ENCODE measurements at regions not wholly inside any gene's neighbourhood (a gene's known extent, or its start where the extent isn't known, plus 50 kb on each side); places are given as distances from the start of the nearest gene placed in this dataset.

DNA sequence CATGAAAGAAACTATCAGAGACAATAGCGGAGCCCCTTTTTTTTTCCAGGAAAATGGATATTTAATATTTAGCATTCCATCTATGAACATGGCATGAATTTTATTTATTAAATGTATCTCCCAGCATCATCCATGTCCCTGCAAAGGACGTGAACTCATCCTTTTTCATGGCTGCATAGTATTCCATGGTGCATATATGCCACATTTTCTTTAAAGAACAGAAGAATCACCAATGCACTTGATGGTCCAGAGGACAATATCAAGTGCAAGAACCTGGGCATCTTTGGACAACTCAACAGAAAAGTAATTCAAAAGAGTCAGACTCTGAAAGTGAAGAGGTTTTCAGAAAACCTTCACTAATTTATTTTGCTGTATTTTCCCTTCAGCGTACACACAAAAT is 133.0 kb upstream of the SLC7A14 start:
- intact Hi-C loops (cut with micrococcal nuclease; ENCODE audit: unreplicated experiment): no loop called here
- TF ChIP-seq, protein P1, sequence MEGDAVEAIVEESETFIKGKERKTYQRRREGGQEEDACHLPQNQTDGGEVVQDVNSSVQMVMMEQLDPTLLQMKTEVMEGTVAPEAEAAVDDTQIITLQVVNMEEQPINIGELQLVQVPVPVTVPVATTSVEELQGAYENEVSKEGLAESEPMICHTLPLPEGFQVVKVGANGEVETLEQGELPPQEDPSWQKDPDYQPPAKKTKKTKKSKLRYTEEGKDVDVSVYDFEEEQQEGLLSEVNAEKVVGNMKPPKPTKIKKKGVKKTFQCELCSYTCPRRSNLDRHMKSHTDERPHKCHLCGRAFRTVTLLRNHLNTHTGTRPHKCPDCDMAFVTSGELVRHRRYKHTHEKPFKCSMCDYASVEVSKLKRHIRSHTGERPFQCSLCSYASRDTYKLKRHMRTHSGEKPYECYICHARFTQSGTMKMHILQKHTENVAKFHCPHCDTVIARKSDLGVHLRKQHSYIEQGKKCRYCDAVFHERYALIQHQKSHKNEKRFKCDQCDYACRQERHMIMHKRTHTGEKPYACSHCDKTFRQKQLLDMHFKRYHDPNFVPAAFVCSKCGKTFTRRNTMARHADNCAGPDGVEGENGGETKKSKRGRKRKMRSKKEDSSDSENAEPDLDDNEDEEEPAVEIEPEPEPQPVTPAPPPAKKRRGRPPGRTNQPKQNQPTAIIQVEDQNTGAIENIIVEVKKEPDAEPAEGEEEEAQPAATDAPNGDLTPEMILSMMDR (IDR thresholded peaks at IDR 0.05; ENCODE audit: unreplicated experiment): no peak
- BruUV-seq (replicated peaks): no TSS peak
- Mint-ChIP-seq H3K36me3 (ENCODE audit: insufficient read depth, unreplicated experiment) (no peaks in the 10 kb centered on the region), H3K4me1 (ENCODE audit: low read depth, unreplicated experiment) (peaks cover 8% of the 10 kb centered on the region), H3K4me3 (ENCODE audit: low read depth, unreplicated experiment) (no peak overlapping the region), H3K9me3 (ENCODE audit: low read depth, unreplicated experiment) (peaks cover 7% of the 10 kb centered on the region), H3K27ac (ENCODE audit: unreplicated experiment) (no peak overlapping the region), H3K27me3 (ENCODE audit: unreplicated experiment) (peaks cover 17% of the 10 kb centered on the region)
- CTCF ChIA-PET: interaction anchor here (0.6 kb wide), 1 partner anchor 560 kb away, joined by 4 read pairs; no protein-coding TSS in a partner anchor
- no peak for DNase-seq

DNA sequence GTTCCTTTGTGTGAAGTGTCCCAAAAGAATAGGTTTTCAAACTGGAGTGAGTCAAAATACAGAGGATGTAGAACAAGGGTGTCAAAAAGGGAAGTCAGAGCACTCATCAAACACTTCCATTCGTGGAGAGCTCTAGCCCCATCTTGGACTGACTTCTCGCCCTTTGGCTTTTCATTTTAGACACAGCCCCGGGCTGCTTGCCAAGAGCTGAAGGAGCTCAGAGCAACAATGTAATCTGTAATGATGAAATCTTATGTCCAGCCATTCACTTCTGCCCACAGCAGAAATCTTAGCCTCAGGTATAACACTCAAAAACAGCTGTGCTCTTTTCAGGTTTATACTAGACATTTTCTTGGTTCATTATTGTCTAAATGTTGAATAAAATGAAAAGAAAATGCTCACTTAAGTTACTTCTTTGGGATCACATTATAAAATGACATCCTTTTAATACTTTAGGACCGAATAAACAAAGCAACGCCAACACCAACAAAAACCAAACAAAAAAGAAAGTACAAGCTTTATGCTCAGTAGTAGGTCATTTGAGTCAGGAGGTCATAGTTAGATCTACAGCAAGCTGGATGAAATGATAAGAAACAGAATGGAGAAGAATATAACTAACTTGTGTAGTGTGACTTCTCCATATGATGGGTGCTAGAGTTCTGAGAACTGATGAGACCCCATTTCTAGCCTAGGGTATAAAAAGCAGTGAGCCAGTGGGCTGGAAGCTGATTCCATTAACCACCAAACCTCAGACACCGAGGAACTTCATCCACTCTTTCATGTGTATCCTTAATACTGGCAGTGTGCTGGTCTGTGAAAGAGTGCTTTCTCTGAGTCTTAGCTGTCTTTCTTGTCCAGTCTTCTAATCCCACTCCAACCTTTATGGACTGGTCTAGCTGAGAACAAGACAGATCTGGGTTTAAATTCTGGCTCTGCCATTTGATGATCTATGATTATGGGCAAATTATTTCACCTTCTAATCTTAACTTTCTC is 131.8 kb upstream of the SLC7A14 start:
- H3K27ac Mint-ChIP-seq (ENCODE audit: unreplicated experiment): no peak overlapping the region
- H3K4me3 Mint-ChIP-seq (ENCODE audit: low read depth, unreplicated experiment): no peak overlapping the region
- peak; percentile 31 for DNase-seq
- BruUV-seq (replicated peaks): no TSS peak
- H3K9me3 Mint-ChIP-seq (ENCODE audit: low read depth, unreplicated experiment): peaks cover 7% of the 10 kb centered on the region
- H3K27me3 Mint-ChIP-seq (ENCODE audit: unreplicated experiment): peaks cover 17% of the 10 kb centered on the region
- TF ChIP-seq, protein P1 (IDR thresholded peaks at IDR 0.05; ENCODE audit: unreplicated experiment): no peak
- CTCF ChIA-PET: interaction anchor here (0.7 kb wide), 1 partner anchor 33 kb away, joined by 3 read pairs; no protein-coding TSS in a partner anchor
- intact Hi-C loops (cut with micrococcal nuclease; ENCODE audit: unreplicated experiment): no loop called here
- H3K36me3 Mint-ChIP-seq (ENCODE audit: insufficient read depth, unreplicated experiment): no peaks in the 10 kb centered on the region
- H3K4me1 Mint-ChIP-seq (ENCODE audit: low read depth, unreplicated experiment): peaks cover 8% of the 10 kb centered on the region

DNA sequence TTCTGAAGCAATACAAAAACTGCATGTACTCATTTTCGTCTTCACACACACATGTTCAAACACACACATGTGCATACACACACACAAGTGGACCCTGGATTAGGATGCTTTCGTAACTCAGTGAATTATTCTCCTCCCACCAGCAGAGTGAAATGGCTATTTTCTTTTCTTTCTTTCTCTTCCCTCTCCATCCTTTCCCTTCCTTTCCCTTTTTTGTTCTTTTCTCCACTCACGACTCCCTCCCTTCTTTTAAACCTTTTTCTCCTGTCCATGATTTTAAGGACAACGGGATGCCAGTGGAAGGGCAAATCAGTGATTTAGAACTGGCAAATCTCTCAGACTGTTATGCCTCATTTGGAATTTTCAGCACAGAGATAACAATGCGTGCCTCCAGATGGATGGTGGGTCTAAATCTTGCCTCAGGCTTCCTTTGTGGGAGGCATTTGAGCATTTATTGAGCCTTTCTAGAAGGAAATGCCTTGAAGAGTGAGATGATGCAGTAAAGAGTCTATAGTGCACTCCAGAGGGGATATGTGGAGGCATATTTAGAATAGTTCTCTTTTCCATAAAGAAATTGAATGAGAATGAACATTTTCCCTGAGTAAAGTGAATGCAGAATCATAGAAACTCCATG is 130.4 kb upstream of the SLC7A14 start:
- Mint-ChIP-seq H3K4me1 (ENCODE audit: low read depth, unreplicated experiment) (peaks cover 8% of the 10 kb centered on the region), H3K4me3 (ENCODE audit: low read depth, unreplicated experiment) (no peak overlapping the region), H3K9me3 (ENCODE audit: low read depth, unreplicated experiment) (peaks cover 7% of the 10 kb centered on the region), H3K27me3 (ENCODE audit: unreplicated experiment) (peaks cover 17% of the 10 kb centered on the region), H3K36me3 (ENCODE audit: insufficient read depth, unreplicated experiment) (no peaks in the 10 kb centered on the region), H3K27ac (ENCODE audit: unreplicated experiment) (no peak overlapping the region)
- TF ChIP-seq, protein P1 (IDR thresholded peaks at IDR 0.05; ENCODE audit: unreplicated experiment): no peak
- intact Hi-C loops (cut with micrococcal nuclease; ENCODE audit: unreplicated experiment): no loop called here
- CTCF ChIA-PET: interaction anchor here (0.6 kb wide), 1 partner anchor 98 kb away, joined by 4 read pairs; no protein-coding TSS in a partner anchor
- no peak for DNase-seq
- no TSS peak for BruUV-seq (replicated peaks)

DNA sequence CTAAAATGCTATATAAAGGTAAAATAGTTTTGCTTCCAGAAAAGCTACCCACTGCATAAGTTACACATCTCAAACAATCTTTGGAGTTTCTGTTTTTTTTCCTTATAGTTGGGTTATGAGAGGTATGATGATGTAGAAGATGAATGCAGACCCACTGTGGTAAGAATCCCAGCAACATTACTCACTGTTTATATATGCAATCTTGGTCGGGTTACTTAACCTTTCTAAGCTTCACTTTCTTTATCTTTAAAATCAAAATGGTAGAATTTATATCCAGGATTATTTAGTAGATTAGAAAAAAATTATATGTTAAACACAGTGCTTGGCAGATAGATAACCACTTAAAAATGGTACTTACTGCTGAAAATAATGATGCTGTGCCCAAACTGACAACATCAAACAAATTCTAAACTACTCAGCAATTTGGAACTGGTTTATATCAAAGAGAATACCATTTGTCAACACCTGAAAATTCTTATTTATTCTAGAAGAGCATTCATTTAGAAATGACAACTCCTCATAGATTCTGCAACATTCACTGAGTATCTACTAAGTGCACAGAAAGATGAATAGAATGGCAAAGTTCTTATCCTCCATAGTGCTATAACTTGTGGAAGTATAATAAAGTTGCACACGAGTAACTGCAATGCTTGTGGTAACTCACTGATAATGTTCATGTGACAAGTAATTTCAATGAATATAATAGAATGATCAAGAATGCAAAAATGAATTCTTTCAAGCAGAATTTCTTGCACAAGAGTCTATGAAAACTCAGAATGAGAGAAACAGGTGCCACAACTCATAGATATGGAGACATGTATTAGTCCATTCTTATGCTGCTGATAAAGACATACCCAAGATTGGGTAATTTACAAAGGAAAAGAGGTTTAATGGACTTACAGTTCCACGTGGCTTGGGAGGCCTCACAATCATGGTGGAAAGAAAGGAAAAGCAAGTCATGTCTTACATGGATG is 129.0 kb upstream of the SLC7A14 start:
- CTCF ChIA-PET: interaction anchor here (0.8 to 1.5 kb wide), 2 partner anchors 20 to 27 kb away, joined by 3 read pairs; no protein-coding TSS in a partner anchor
- H3K36me3 Mint-ChIP-seq (ENCODE audit: insufficient read depth, unreplicated experiment): no peaks in the 10 kb centered on the region

More for the DNA sequence above, 129.0 kb upstream of the SLC7A14 start:
- TF ChIP-seq, protein P1 (IDR thresholded peaks at IDR 0.05; ENCODE audit: unreplicated experiment): no peak
- Mint-ChIP-seq H3K4me3 (ENCODE audit: low read depth, unreplicated experiment) (no peak overlapping the region), H3K27ac (ENCODE audit: unreplicated experiment) (no peak overlapping the region), H3K9me3 (ENCODE audit: low read depth, unreplicated experiment) (peaks cover 7% of the 10 kb centered on the region), H3K4me1 (ENCODE audit: low read depth, unreplicated experiment) (peaks cover 8% of the 10 kb centered on the region), H3K27me3 (ENCODE audit: unreplicated experiment) (peaks cover 17% of the 10 kb centered on the region)
- intact Hi-C loops (cut with micrococcal nuclease; ENCODE audit: unreplicated experiment): no loop called here
- BruUV-seq (replicated peaks): no TSS peak
- DNase-seq: no peak

Measured in Calu3 (cell line).